C4-2B (cell line): ENCODE measurements at regions not wholly inside any gene's neighbourhood (a gene's known extent, or its start where the extent isn't known, plus 50 kb on each side); places are given as distances from the start of the nearest gene placed in this dataset.

Source experiments
- H3K27ac ChIP-seq: fragments of 450-650 bp; 2 replicates; pipeline ENCODE4 v1.5.1; 2017
- ZFX ChIP-seq: fragments of 450-650 bp; IDR thresholded peaks from 2 replicates; pipeline ENCODE4 v1.6.1; 2017
- TF ChIP-seq, protein P1 (sequence below): fragments of 450-650 bp; conservative IDR thresholded peaks from 2 replicates; pipeline ENCODE4 v1.5.1; 2017; ENCODE audit warnings: mild to moderate bottlenecking

DNA sequence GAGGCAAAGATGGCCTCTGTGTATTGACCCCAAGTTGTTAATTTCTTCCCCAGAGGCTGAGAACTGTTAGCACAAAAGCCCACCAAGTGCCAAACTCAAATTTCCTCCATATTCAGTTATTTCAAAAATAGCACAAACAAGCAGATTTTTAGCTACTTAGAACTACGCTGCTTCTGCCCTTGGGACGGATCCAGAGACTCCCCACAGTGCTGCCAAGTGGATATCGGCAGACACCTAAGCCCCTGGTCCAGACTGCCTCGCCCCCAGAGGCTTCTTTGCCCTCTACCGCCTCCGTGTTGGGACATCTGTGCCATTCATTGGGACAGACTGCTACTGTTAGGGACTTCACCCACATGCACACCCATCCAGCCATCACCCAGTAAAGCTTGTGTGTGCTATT, 188.3 kb downstream of the POSTN start:
- no peak overlapping the region for H3K27ac ChIP-seq
- TF ChIP-seq, protein P1, sequence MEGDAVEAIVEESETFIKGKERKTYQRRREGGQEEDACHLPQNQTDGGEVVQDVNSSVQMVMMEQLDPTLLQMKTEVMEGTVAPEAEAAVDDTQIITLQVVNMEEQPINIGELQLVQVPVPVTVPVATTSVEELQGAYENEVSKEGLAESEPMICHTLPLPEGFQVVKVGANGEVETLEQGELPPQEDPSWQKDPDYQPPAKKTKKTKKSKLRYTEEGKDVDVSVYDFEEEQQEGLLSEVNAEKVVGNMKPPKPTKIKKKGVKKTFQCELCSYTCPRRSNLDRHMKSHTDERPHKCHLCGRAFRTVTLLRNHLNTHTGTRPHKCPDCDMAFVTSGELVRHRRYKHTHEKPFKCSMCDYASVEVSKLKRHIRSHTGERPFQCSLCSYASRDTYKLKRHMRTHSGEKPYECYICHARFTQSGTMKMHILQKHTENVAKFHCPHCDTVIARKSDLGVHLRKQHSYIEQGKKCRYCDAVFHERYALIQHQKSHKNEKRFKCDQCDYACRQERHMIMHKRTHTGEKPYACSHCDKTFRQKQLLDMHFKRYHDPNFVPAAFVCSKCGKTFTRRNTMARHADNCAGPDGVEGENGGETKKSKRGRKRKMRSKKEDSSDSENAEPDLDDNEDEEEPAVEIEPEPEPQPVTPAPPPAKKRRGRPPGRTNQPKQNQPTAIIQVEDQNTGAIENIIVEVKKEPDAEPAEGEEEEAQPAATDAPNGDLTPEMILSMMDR: no peak
- no peak for TF ChIP-seq ZFX

GRCh38 chr13:37409756-37410155, 188.8 kb downstream of the POSTN start:
- TF ChIP-seq, protein P1: no peak
- no peak for TF ChIP-seq ZFX
- no peak overlapping the region for H3K27ac ChIP-seq

DNA sequence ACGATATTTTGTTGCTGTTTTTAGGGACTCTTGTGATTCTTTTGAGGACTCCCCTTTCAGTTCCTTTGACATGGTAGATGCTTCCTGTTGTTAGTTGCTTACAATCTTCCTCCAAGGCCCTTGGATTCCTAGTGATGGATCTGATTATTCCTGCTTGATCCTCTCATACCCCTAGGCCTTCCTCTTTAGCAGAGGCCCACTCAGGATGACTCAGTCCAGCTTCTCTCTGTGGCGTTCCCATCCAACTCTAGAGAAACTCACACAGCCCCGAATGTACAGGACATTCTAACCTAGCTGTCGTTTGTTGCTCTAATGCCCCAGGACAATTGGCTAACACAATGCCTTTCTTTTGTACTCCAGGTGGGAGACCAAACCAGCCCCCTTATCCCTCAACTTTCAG, 191.4 kb downstream of the POSTN start:
- TF ChIP-seq, protein P1: no peak
- no peak for TF ChIP-seq ZFX

GRCh38 chr13:37406031-37406430, 192.5 kb downstream of the POSTN start:
- no peak for TF ChIP-seq ZFX
- TF ChIP-seq, protein P1: no peak
- H3K27ac ChIP-seq: no peak overlapping the region

More for the DNA sequence above, 191.4 kb downstream of the POSTN start:
- H3K27ac ChIP-seq: no peak overlapping the region

DNA sequence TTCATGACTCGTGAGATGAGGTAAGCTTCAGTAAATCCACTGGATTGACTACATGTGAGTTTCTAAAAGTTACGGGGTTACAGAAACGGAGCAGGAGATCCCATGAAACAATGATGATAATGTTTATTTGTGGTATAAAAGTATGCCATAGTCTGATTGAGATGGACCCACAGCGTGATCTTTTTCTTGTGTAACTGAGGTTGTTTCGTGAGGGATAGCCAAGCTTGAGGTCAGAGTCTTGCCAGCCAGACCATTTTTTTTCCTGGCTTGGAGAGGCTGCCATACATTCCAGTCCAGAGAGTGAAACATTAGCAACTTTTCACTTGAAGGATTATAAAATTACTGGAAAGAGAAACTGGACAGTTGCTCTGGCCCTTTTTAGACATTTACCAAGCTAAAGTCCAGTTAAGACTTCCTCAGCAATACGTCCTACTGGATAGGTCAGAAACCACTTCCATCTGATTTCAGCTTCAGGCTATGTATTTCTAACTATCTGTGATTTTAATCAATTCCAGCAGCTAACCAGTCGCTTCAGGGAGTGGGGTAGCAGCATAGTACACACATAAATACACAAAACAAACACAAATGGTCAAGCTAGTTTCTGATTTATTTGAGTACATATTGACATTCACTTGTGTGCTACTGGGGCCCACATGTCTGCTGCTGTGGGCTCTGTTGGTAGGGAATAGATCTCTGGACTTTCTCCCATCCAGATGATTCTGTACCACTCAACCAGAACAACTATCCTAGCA, 194.6 kb downstream of the POSTN start:
- TF ChIP-seq, protein P1: no peak
- no peak overlapping the region for H3K27ac ChIP-seq

GRCh38 chr13:37401721-37402120, 196.8 kb downstream of the POSTN start:
- H3K27ac ChIP-seq: no peak overlapping the region
- no peak for TF ChIP-seq ZFX
- TF ChIP-seq, protein P1: no peak

GRCh38 chr13:37397535-37397934, 201.0 kb downstream of the POSTN start:
- TF ChIP-seq, protein P1: no peak
- TF ChIP-seq ZFX: no peak

More at GRCh38 chr13:37397535-37397934, 201.0 kb downstream of the POSTN start:
- no peak overlapping the region for H3K27ac ChIP-seq
